ENCODE measurements at regions not wholly inside any gene's neighbourhood (a gene's known extent, or its start where the extent isn't known, plus 50 kb on each side); places are given as distances from the start of the nearest gene placed in this dataset.

- Mint-ChIP-seq H3K27me3 (peaks cover 52% of the 10 kb centered on the region), H3K36me3 (ENCODE audit: low read depth) (no peaks in the 10 kb centered on the region), H3K4me3 (peak overlapping the region; percentile 75), H3K9me3 (no peaks in the 10 kb centered on the region), H3K27ac (no peak overlapping the region), H3K4me1 (ENCODE audit: low read depth) (peaks cover 17% of the 10 kb centered on the region)
- intact Hi-C loops (cut with micrococcal nuclease) = no loop called here
Measured at GRCh38 chr9:88077071-88077617, 61.1 kb downstream of the SPATA31C2 start.

DNA sequence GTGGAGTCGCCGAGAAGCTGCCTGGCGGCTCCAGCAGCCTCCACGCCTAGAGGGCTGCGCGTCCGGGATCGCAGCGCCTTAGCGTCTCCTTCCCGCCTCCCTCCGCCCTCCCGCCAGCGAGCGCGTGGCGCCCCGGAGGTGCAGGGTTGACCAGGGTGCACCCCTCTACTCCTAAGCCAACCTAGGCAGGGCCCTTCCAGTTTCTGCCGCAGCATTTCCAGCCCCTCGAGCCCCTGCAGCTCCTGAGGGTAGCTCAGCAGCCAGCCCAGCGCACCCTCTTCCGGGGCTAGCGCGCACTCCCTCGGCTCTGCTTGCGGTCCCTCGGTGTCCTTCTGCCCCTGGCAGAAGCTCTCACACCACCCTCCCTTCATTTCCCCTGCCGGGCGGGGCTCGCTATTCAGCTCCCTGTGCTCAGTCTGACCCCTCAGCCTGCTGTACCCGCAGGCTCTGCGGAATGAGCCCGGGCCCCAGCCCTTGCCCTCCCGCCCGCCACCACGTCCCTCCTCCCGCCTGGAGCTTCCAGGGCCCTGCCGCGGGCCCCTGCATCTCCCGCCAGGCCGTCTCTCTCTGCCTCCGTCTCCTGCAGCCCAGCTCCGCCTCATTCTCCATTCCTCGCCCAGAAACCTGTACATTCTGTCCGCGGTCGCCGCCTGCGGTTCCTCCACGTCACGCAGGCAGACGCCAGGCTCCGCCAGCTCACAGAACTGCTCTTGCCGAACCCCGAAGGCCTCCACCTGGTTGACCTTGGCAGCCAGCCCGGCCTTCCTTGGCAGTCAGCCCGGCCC, 61.8 kb downstream of the SPATA31C2 start:
- intact Hi-C loops (cut with micrococcal nuclease) = no loop called here
- Mint-ChIP-seq H3K36me3 (ENCODE audit: low read depth) (no peaks in the 10 kb centered on the region), H3K4me1 (ENCODE audit: low read depth) (peaks cover 17% of the 10 kb centered on the region), H3K9me3 (no peaks in the 10 kb centered on the region), H3K4me3 (peak overlapping the region; percentile 75), H3K27ac (no peak overlapping the region), H3K27me3 (peaks cover 52% of the 10 kb centered on the region)

GRCh38 chr9:88075966-88076285, 62.3 kb downstream of the SPATA31C2 start:
- Mint-ChIP-seq H3K36me3 (ENCODE audit: low read depth) (no peaks in the 10 kb centered on the region), H3K4me3 (peak overlapping the region; percentile 75), H3K27me3 (peaks cover 52% of the 10 kb centered on the region), H3K4me1 (ENCODE audit: low read depth) (peaks cover 17% of the 10 kb centered on the region), H3K27ac (no peak overlapping the region), H3K9me3 (no peaks in the 10 kb centered on the region)
- intact Hi-C loops (cut with micrococcal nuclease) = no loop called here

GRCh38 chr9:88075506-88075905, 62.8 kb downstream of the SPATA31C2 start:
- Mint-ChIP-seq H3K36me3 (ENCODE audit: low read depth) (no peaks in the 10 kb centered on the region), H3K27ac (no peak overlapping the region), H3K4me1 (ENCODE audit: low read depth) (peaks cover 17% of the 10 kb centered on the region), H3K9me3 (no peaks in the 10 kb centered on the region), H3K4me3 (no peak overlapping the region), H3K27me3 (peaks cover 52% of the 10 kb centered on the region)
- intact Hi-C loops (cut with micrococcal nuclease) = no loop called here

DNA sequence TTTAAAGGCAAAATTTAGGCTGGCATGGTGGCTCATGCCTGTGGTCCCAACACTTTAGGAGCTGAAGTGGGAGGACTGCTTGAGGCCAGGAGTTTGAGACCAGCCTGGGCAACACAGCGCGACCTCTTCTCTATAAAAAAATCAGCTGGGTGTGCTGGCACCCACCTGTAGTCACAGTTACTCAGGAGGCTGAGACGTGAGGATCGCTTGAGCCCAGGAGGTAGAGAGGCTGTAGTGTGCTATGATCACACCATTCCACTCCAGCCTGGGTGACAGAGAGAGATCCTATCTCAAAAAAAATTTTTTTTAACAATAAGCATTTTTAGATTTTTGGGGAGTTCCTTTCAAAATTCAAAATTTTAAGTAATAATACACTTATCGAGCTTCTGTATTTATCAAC, 63.3 kb downstream of the SPATA31C2 start:
- Mint-ChIP-seq H3K36me3 (ENCODE audit: low read depth) (no peaks in the 10 kb centered on the region), H3K4me1 (ENCODE audit: low read depth) (peaks cover 17% of the 10 kb centered on the region), H3K27ac (no peak overlapping the region), H3K27me3 (peaks cover 52% of the 10 kb centered on the region), H3K9me3 (no peaks in the 10 kb centered on the region), H3K4me3 (no peak overlapping the region)
- intact Hi-C loops (cut with micrococcal nuclease) = no loop called here

- Mint-ChIP-seq H3K4me1 (ENCODE audit: low read depth) (peaks cover 17% of the 10 kb centered on the region), H3K36me3 (ENCODE audit: low read depth) (no peaks in the 10 kb centered on the region)
- intact Hi-C loops (cut with micrococcal nuclease) = no loop called here
Measured at GRCh38 chr9:88072831-88073375, 65.4 kb downstream of the SPATA31C2 start.

GRCh38 chr9:88071331-88071730, 66.9 kb downstream of the SPATA31C2 start:
- H3K27me3 Mint-ChIP-seq = peaks cover 25% of the 10 kb centered on the region

More at GRCh38 chr9:88072831-88073375, 65.4 kb downstream of the SPATA31C2 start:
- Mint-ChIP-seq H3K4me3 (no peak overlapping the region), H3K27ac (no peak overlapping the region), H3K27me3 (peaks cover 40% of the 10 kb centered on the region), H3K9me3 (no peaks in the 10 kb centered on the region)

DNA sequence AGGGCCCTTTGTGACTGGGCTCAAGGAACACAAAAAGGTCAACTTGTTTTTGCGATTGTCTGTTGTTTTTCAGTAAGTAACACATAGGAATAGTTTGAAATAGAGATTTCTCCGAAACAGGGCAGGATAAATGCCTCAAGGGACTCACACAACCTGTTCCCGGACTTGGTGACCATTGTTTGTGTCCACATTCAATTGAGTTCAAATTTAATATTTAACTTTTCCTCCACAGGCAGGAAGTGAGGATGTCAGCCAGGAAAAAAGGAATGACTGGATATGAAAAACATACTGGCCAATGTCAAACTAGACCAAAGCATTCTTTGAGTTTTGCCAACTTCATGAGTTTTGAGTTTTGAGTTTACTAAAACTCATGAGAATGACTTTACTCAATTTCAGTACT, 72.7 kb downstream of the SPATA31C2 start:
- H3K27me3 Mint-ChIP-seq = no peaks in the 10 kb centered on the region
- intact Hi-C loops (cut with micrococcal nuclease) = no loop called here

More at GRCh38 chr9:88071331-88071730, 66.9 kb downstream of the SPATA31C2 start:
- Mint-ChIP-seq H3K36me3 (ENCODE audit: low read depth) (no peaks in the 10 kb centered on the region), H3K4me3 (no peak overlapping the region), H3K27ac (no peak overlapping the region), H3K4me1 (ENCODE audit: low read depth) (peaks cover 6% of the 10 kb centered on the region), H3K9me3 (no peaks in the 10 kb centered on the region)
- intact Hi-C loops (cut with micrococcal nuclease) = no loop called here

DNA sequence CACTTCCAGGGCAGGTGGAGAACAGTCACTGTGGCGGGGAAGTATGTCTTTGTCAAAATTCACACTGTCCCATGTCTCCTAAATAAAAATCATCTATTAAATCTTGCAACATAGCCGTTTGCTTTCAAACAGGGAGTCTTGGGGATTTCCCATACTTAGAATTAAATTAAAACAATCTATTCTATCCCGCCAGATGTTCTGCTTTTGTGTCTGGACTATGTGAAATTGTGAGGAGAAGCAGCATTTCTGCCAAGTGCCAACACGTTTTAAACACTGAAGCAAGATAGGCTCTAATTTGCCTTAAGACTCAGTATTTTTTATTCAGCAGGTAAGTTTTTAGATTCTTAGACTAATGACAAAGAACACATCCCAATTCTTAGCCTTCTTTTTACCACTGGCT, 73.7 kb downstream of the SPATA31C2 start:
- Mint-ChIP-seq H3K27me3 (no peaks in the 10 kb centered on the region), H3K4me3 (no peak overlapping the region), H3K36me3 (ENCODE audit: low read depth) (no peaks in the 10 kb centered on the region), H3K27ac (no peak overlapping the region), H3K4me1 (ENCODE audit: low read depth) (no peaks in the 10 kb centered on the region), H3K9me3 (no peaks in the 10 kb centered on the region)
- intact Hi-C loops (cut with micrococcal nuclease) = no loop called here

More for the DNA sequence above, 72.7 kb downstream of the SPATA31C2 start:
- Mint-ChIP-seq H3K36me3 (ENCODE audit: low read depth) (no peaks in the 10 kb centered on the region), H3K4me1 (ENCODE audit: low read depth) (no peaks in the 10 kb centered on the region), H3K9me3 (no peaks in the 10 kb centered on the region), H3K4me3 (no peak overlapping the region), H3K27ac (no peak overlapping the region)

DNA sequence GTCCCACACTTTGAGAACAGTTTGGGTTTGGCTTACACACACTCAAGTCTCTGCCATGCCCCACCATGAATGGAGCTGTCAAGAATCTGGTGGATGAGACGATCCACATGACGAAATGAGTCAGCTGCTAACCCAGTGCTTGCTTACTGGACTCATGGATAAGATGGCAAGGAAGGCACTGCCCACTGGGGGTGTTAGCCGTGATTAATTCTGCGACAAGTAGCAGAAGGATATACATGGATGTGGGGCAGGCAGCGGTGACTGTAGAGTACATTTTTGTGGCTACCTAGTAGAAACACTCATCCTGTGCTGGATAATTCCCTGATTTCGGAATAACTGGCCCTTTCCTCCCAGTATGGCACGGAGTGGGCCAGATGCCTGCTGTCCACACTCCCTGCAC, 77.5 kb downstream of the SPATA31C2 start:
- Mint-ChIP-seq H3K9me3 (no peaks in the 10 kb centered on the region), H3K4me1 (ENCODE audit: low read depth) (no peaks in the 10 kb centered on the region), H3K27ac (no peak overlapping the region), H3K4me3 (no peak overlapping the region), H3K27me3 (no peaks in the 10 kb centered on the region), H3K36me3 (ENCODE audit: low read depth) (no peaks in the 10 kb centered on the region)
- intact Hi-C loops (cut with micrococcal nuclease) = no loop called here

GRCh38 chr9:88059469-88059868, 78.8 kb downstream of the SPATA31C2 start:
- Mint-ChIP-seq H3K4me3 (no peak overlapping the region), H3K9me3 (no peaks in the 10 kb centered on the region), H3K36me3 (ENCODE audit: low read depth) (no peaks in the 10 kb centered on the region), H3K27ac (no peak overlapping the region), H3K4me1 (ENCODE audit: low read depth) (no peaks in the 10 kb centered on the region), H3K27me3 (no peaks in the 10 kb centered on the region)
- intact Hi-C loops (cut with micrococcal nuclease) = no loop called here

GRCh38 chr9:88056876-88057275, 81.4 kb downstream of the SPATA31C2 start:
- no peaks in the 10 kb centered on the region for H3K4me1 Mint-ChIP-seq (ENCODE audit: low read depth)
- H3K27ac Mint-ChIP-seq = no peak overlapping the region
- H3K36me3 Mint-ChIP-seq (ENCODE audit: low read depth) = no peaks in the 10 kb centered on the region
- intact Hi-C loops (cut with micrococcal nuclease) = no loop called here
- H3K4me3 Mint-ChIP-seq = no peak overlapping the region
- H3K27me3 Mint-ChIP-seq = no peaks in the 10 kb centered on the region
- no peaks in the 10 kb centered on the region for H3K9me3 Mint-ChIP-seq

- H3K9me3 Mint-ChIP-seq = no peaks in the 10 kb centered on the region
- H3K36me3 Mint-ChIP-seq (ENCODE audit: low read depth) = no peaks in the 10 kb centered on the region
- H3K27me3 Mint-ChIP-seq = no peaks in the 10 kb centered on the region
- H3K27ac Mint-ChIP-seq = no peak overlapping the region
- intact Hi-C loops (cut with micrococcal nuclease) = no loop called here
- no peak overlapping the region for H3K4me3 Mint-ChIP-seq
- no peaks in the 10 kb centered on the region for H3K4me1 Mint-ChIP-seq (ENCODE audit: low read depth)
Measured at GRCh38 chr9:88053856-88054501, 79.6 kb upstream of the CDK20 start.

GRCh38 chr9:88052321-88052965, 78.1 kb upstream of the CDK20 start:
- Mint-ChIP-seq H3K27ac (no peak overlapping the region), H3K9me3 (no peaks in the 10 kb centered on the region), H3K36me3 (ENCODE audit: low read depth) (no peaks in the 10 kb centered on the region), H3K4me1 (ENCODE audit: low read depth) (no peaks in the 10 kb centered on the region), H3K27me3 (no peaks in the 10 kb centered on the region), H3K4me3 (no peak overlapping the region)
- intact Hi-C loops (cut with micrococcal nuclease) = no loop called here
